ENCODE measurements at regions not wholly inside any gene's neighbourhood (a gene's known extent, or its start where the extent isn't known, plus 50 kb on each side); places are given as distances from the start of the nearest gene placed in this dataset.

GRCh38 chr5:63500242-63500641 is 462.0 kb downstream of the HTR1A start:
- Histone ChIP-seq H3K4me1 (no peaks in the 10 kb centered on the region), H3K36me3 (no peaks in the 10 kb centered on the region), H3K27me3 (no peaks in the 10 kb centered on the region), H3K9me3 (no peaks in the 10 kb centered on the region), H3K4me3 (no peak overlapping the region), H3K27ac (no peak overlapping the region)
- DNase-seq, result no peak
- WGBS (ENCODE audit: insufficient coverage, low coverage, low lambda C conversion rate, missing lambda C conversion rate), result 25% methylated on average over 3 of the region's 3 CpGs
- TF ChIP-seq CTCF (IDR thresholded peaks at IDR 0.05) (no peak), POLR2A (IDR thresholded peaks at IDR 0.05) (no peak)
- ATAC-seq, result peak; percentile 51 to 89 (median 56)
- intact Hi-C loops (cut with DNase I), result no loop called here

DNA sequence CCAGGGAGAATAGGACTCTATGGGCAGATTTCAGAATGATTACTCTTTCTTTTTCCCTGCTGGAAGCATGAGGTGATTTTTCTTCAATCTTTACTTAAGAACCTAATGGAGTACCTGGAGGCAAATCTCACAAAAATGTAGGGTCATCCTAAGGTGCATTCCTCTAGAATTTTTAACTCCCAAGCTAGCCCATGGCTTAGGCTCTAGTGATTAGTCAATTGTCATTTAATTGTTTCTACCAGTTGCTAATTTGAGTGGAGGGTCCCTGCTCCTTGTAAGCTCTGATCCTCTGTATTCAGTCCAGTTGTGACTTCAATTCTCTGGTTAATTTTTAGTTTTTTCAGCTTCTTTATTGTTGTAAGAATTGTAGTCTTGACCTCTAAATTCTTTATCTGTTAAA is 467.0 kb downstream of the HTR1A start:
- intact Hi-C loops (cut with DNase I), result no loop called here
- ATAC-seq, result no peak
- no peaks in the 10 kb centered on the region for H3K4me1 ChIP-seq
- TF ChIP-seq POLR2A (IDR thresholded peaks at IDR 0.05) (no peak), CTCF (IDR thresholded peaks at IDR 0.05) (no peak)
- H3K27ac ChIP-seq, result no peak overlapping the region
- no peaks in the 10 kb centered on the region for H3K36me3 ChIP-seq
- H3K4me3 ChIP-seq, result no peak overlapping the region
- no peaks in the 10 kb centered on the region for H3K9me3 ChIP-seq
- DNase-seq, result no peak
- H3K27me3 ChIP-seq, result no peaks in the 10 kb centered on the region

GRCh38 chr5:63483338-63483737 is 478.9 kb downstream of the HTR1A start:
- Histone ChIP-seq H3K36me3 (no peaks in the 10 kb centered on the region), H3K9me3 (no peaks in the 10 kb centered on the region), H3K27me3 (no peaks in the 10 kb centered on the region), H3K4me3 (no peak overlapping the region), H3K27ac (no peak overlapping the region), H3K4me1 (no peaks in the 10 kb centered on the region)
- intact Hi-C loops (cut with DNase I), result no loop called here
- ATAC-seq (no peak), DNase-seq (no peak)
- 56% methylated on average over 1 of the region's 1 CpG for WGBS (ENCODE audit: insufficient coverage, low coverage, low lambda C conversion rate, missing lambda C conversion rate)
- TF ChIP-seq POLR2A (IDR thresholded peaks at IDR 0.05) (no peak), CTCF (IDR thresholded peaks at IDR 0.05) (no peak)

GRCh38 chr5:63473335-63473967 is 488.8 kb downstream of the HTR1A start:
- no peak for ATAC-seq
- no peak for DNase-seq
- no peaks in the 10 kb centered on the region for H3K27me3 ChIP-seq
- no peak overlapping the region for H3K27ac ChIP-seq
- H3K9me3 ChIP-seq, result no peaks in the 10 kb centered on the region
- intact Hi-C loops (cut with DNase I), result no loop called here
- H3K4me3 ChIP-seq, result no peak overlapping the region
- WGBS (ENCODE audit: insufficient coverage, low coverage, low lambda C conversion rate, missing lambda C conversion rate), result 44% methylated on average over 1 of the region's 1 CpG
- H3K36me3 ChIP-seq, result no peaks in the 10 kb centered on the region
- TF ChIP-seq POLR2A (IDR thresholded peaks at IDR 0.05), result no peak
- TF ChIP-seq CTCF (IDR thresholded peaks at IDR 0.05), result no peak
- no peaks in the 10 kb centered on the region for H3K4me1 ChIP-seq

DNA sequence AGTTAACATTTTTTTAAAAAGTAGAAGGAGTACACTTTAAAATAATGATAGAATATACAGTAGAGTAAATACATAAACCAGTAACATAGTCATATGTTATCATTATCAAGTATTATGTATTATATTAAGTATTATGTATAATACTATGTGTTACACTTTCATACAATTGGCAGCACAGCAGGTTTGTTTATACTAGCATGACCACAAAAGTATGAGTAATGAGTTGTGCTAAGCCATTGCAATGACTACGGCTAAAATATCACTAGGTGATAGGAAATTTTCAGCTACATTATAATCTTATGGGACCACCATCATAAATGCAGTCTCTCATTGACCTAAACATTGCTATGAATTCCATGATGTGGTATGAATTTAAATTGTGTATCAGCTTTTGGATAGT is 506.0 kb downstream of the HTR1A start:
- ATAC-seq (no peak), DNase-seq (no peak)
- no peaks in the 10 kb centered on the region for H3K4me1 ChIP-seq
- no peaks in the 10 kb centered on the region for H3K36me3 ChIP-seq
- no peaks in the 10 kb centered on the region for H3K9me3 ChIP-seq
- 73% methylated on average over 1 of the region's 1 CpG for WGBS (ENCODE audit: insufficient coverage, low coverage, low lambda C conversion rate, missing lambda C conversion rate)
- no peak overlapping the region for H3K27ac ChIP-seq
- intact Hi-C loops (cut with DNase I), result no loop called here
- no peak overlapping the region for H3K4me3 ChIP-seq
- H3K27me3 ChIP-seq, result no peaks in the 10 kb centered on the region
- no peak for TF ChIP-seq POLR2A (IDR thresholded peaks at IDR 0.05)
- TF ChIP-seq CTCF (IDR thresholded peaks at IDR 0.05), result no peak
